NB4 (cell line): ENCODE measurements at regions not wholly inside any gene's neighbourhood (a gene's known extent, or its start where the extent isn't known, plus 50 kb on each side); places are given as distances from the start of the nearest gene placed in this dataset.

Experiments used
- MYC ChIP-seq: IDR thresholded peaks from 2 replicates; pipeline ENCODE4 v1.6.1; 2011; ENCODE audit warnings: low read depth, low read length
- POLR2A ChIP-seq: IDR thresholded peaks from 2 replicates; pipeline ENCODE4 v1.6.1; 2011; ENCODE audit warnings: mild to moderate bottlenecking; ENCODE audit not compliant: insufficient read length; ENCODE audit errors: extremely low read depth
- TF ChIP-seq, protein P1 (sequence below): IDR thresholded peaks from one replicate; pipeline ENCODE4 v1.5.1; 2012; ENCODE audit warnings: low read depth, low read length
- TF ChIP-seq, protein P2 (sequence below): IDR thresholded peaks from 2 replicates; pipeline ENCODE4 v1.6.1; 2011; ENCODE audit warnings: low read depth, low read length

DNA sequence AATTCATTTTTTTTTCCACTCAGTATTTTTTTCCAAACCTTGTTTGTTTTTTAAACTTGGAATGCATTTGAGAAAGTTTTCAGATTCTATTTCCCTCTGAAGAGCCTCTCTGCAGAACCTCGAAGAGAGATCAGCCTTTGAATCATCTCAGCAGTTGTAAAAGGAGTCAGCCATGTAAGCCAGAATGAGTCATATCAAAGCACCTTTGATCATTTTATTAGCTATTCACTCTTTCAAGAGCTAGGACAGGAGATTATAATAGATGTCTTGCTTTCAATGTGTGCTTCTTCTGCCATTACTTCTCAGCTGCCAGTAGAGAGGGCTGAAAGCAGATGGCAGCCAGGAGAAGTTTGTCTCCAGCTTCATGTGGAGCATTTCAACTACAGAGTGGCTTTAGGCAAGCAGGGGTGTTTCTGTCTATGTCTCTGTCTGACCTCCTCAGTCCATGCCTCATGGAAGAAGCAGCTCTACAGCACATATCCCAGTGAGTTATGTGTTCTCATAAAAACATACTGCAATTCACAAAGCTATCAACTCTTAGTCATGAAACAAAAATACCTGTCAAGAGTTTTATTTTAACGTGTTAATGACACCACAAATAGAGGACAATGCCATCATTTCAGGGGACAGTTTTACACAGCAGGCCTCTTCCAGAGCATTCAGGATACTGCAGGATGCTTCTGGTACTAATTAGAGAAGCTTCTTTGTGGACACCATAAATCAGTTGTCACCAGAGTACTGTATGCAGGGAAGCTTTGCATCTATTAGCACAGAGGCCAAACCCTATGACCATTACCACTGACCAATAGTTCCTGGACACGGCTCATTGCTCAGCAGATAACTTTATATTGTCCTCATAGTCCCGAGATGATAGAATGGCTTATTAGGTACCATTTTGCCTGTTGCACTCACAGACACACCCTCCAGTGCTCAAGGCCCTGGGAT is 94.3 kb downstream of the NHLRC3 start:
- TF ChIP-seq, protein P1, sequence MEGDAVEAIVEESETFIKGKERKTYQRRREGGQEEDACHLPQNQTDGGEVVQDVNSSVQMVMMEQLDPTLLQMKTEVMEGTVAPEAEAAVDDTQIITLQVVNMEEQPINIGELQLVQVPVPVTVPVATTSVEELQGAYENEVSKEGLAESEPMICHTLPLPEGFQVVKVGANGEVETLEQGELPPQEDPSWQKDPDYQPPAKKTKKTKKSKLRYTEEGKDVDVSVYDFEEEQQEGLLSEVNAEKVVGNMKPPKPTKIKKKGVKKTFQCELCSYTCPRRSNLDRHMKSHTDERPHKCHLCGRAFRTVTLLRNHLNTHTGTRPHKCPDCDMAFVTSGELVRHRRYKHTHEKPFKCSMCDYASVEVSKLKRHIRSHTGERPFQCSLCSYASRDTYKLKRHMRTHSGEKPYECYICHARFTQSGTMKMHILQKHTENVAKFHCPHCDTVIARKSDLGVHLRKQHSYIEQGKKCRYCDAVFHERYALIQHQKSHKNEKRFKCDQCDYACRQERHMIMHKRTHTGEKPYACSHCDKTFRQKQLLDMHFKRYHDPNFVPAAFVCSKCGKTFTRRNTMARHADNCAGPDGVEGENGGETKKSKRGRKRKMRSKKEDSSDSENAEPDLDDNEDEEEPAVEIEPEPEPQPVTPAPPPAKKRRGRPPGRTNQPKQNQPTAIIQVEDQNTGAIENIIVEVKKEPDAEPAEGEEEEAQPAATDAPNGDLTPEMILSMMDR: no peak
- TF ChIP-seq POLR2A (no peak), MYC (no peak)
- TF ChIP-seq, protein P2, sequence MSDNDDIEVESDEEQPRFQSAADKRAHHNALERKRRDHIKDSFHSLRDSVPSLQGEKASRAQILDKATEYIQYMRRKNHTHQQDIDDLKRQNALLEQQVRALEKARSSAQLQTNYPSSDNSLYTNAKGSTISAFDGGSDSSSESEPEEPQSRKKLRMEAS: no peak
